ENCODE measurements at regions not wholly inside any gene's neighbourhood (a gene's known extent, or its start where the extent isn't known, plus 50 kb on each side); places are given as distances from the start of the nearest gene placed in this dataset.
"Not testable (repeated sequence)": the region's sequence is repeated elsewhere in the genome, so short reads cannot be mapped to it uniquely, and the experiment has no call there.

GRCh38 chr6:21791056-21791455 is 197.5 kb downstream of the SOX4 start:
- TF ChIP-seq EP300 (IDR thresholded peaks at IDR 0.05): no peak
- no peak for TF ChIP-seq POLR2A (IDR thresholded peaks at IDR 0.05)
- no peak for TF ChIP-seq CTCF (IDR thresholded peaks at IDR 0.05)
- TF ChIP-seq POLR2AphosphoS5 (IDR thresholded peaks at IDR 0.05): no peak
- WGBS: 83% methylated on average over 3 of the region's 3 CpGs
- H3K4me1 ChIP-seq: no peaks in the 10 kb centered on the region
- no peak overlapping the region for H3K27ac ChIP-seq
- no peak for DNase-seq (ENCODE audit: low spot score in 2 of 2)
- H3K27me3 ChIP-seq: no peaks in the 10 kb centered on the region
- no peaks in the 10 kb centered on the region for H3K9me3 ChIP-seq
- H3K4me3 ChIP-seq: no peak overlapping the region
- no peaks in the 10 kb centered on the region for H3K36me3 ChIP-seq

- DNase-seq (ENCODE audit: low spot score in 2 of 2): no peak
- no peak overlapping the region for H3K4me3 ChIP-seq
- TF ChIP-seq POLR2A (IDR thresholded peaks at IDR 0.05) (no peak), CTCF (IDR thresholded peaks at IDR 0.05) (no peak), POLR2AphosphoS5 (IDR thresholded peaks at IDR 0.05) (no peak), EP300 (IDR thresholded peaks at IDR 0.05) (no peak)
- H3K27ac ChIP-seq: no peak overlapping the region
- 92% methylated on average over 4 of the region's 4 CpGs for WGBS
- no peaks in the 10 kb centered on the region for H3K36me3 ChIP-seq
- no peaks in the 10 kb centered on the region for H3K4me1 ChIP-seq
- H3K27me3 ChIP-seq: no peaks in the 10 kb centered on the region
- no peaks in the 10 kb centered on the region for H3K9me3 ChIP-seq
These were observed 198.0 kb downstream of the SOX4 start for GRCh38 chr6:21791581-21791980.

- no peak for DNase-seq (ENCODE audit: low spot score in 2 of 2)
- Histone ChIP-seq H3K4me1 (no peaks in the 10 kb centered on the region), H3K4me3 (no peak overlapping the region), H3K9me3 (no peaks in the 10 kb centered on the region), H3K27me3 (no peaks in the 10 kb centered on the region), H3K36me3 (no peaks in the 10 kb centered on the region), H3K27ac (no peak overlapping the region)
- 89% methylated on average over 4 of the region's 4 CpGs for WGBS
- TF ChIP-seq POLR2A (IDR thresholded peaks at IDR 0.05) (no peak), POLR2AphosphoS5 (IDR thresholded peaks at IDR 0.05) (no peak), CTCF (IDR thresholded peaks at IDR 0.05) (no peak), EP300 (IDR thresholded peaks at IDR 0.05) (no peak)
These were observed 198.6 kb downstream of the SOX4 start for GRCh38 chr6:21792177-21792576.

- DNase-seq (ENCODE audit: low spot score in 2 of 2); H3K36me3 ChIP-seq; H3K4me3 ChIP-seq; H3K4me1 ChIP-seq; H3K27me3 ChIP-seq; H3K27ac ChIP-seq; H3K9me3 ChIP-seq: not testable (repeated sequence)
- WGBS: no CpG with 5 or more reads among the region's 31 CpGs
These were observed 203.4 kb downstream of the SOX4 start for GRCh38 chr6:21796979-21797378.

- H3K27ac ChIP-seq: no peak overlapping the region
- no peaks in the 10 kb centered on the region for H3K9me3 ChIP-seq
- TF ChIP-seq CTCF (IDR thresholded peaks at IDR 0.05) (no peak), EP300 (IDR thresholded peaks at IDR 0.05) (no peak), POLR2A (IDR thresholded peaks at IDR 0.05) (no peak), POLR2AphosphoS5 (IDR thresholded peaks at IDR 0.05) (no peak)
- H3K36me3 ChIP-seq: no peaks in the 10 kb centered on the region
- 97% methylated on average over 4 of the region's 4 CpGs for WGBS
- H3K4me3 ChIP-seq: no peak overlapping the region
- no peaks in the 10 kb centered on the region for H3K4me1 ChIP-seq
- H3K27me3 ChIP-seq: no peaks in the 10 kb centered on the region
- no peak for DNase-seq (ENCODE audit: low spot score in 2 of 2)
These were observed 204.9 kb downstream of the SOX4 start for GRCh38 chr6:21798468-21798867.

GRCh38 chr6:21800330-21800729 is 206.8 kb downstream of the SOX4 start:
- no peak for DNase-seq (ENCODE audit: low spot score in 2 of 2)
- 89% methylated on average over 2 of the region's 2 CpGs for WGBS
- H3K36me3 ChIP-seq: no peaks in the 10 kb centered on the region
- no peaks in the 10 kb centered on the region for H3K27me3 ChIP-seq
- H3K9me3 ChIP-seq: no peaks in the 10 kb centered on the region
- no peak overlapping the region for H3K4me3 ChIP-seq
- no peaks in the 10 kb centered on the region for H3K4me1 ChIP-seq
- H3K27ac ChIP-seq: no peak overlapping the region
- TF ChIP-seq POLR2A (IDR thresholded peaks at IDR 0.05) (no peak), CTCF (IDR thresholded peaks at IDR 0.05) (no peak), POLR2AphosphoS5 (IDR thresholded peaks at IDR 0.05) (no peak), EP300 (IDR thresholded peaks at IDR 0.05) (no peak)

All from suprapubic skin (tissue), 4 donors.